GM18508 (cell line): ENCODE measurements at regions not wholly inside any gene's neighbourhood (a gene's known extent, or its start where the extent isn't known, plus 50 kb on each side); places are given as distances from the start of the nearest gene placed in this dataset.

ENCODE experiments used
- ATAC-seq: cut with Tn5 transposase; IDR thresholded peaks from one replicate; pipeline ENCODE4 v1.9.1; 2021; ENCODE audit warnings: moderate number of reproducible peaks; ENCODE audit not compliant: insufficient read depth, unreplicated experiment

GRCh38 chr17:77782611-77783010 lies 175.9 kb upstream of the TNRC6C start:
- ATAC-seq, result no peak

DNA sequence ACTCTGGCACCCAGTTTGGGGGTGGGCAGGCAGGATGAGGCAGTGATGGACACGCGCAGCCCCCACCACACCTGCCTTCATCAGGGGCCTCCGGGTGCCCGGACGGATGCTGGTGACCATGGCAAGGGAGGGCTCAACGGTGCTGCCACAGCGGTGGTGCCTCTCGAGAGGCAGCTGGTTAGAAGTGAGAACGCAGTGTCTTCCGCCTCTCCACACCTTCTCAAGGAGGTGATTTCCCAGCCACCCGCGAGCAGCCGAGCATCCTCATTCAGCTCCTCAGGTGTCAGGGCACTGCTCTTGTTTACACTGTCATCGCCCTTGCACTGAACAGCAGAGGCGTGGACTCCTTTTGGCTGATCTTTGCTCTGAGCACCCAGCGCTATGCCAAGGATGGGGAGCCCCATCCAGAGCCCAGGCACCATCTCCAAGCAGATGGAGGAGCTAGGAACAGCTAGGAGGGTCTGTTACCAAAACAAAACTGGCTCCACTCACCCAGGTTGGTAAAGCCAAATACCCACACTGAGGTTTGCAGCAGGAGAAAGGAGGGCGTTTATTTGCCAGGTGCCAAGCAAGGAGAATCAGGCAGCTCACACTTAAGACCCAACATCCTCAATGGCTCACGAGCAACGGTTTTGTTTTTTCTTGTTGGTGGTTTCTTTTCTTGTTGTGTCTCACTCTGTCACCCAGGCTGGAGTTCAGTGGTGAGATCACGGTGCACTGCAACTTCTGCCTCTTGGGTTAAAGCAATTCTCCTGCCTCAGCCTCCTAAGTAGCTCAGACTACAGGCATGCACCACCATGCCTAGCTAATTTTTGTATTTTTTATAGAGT lies 174.3 kb upstream of the TNRC6C start:
- no peak for ATAC-seq

DNA sequence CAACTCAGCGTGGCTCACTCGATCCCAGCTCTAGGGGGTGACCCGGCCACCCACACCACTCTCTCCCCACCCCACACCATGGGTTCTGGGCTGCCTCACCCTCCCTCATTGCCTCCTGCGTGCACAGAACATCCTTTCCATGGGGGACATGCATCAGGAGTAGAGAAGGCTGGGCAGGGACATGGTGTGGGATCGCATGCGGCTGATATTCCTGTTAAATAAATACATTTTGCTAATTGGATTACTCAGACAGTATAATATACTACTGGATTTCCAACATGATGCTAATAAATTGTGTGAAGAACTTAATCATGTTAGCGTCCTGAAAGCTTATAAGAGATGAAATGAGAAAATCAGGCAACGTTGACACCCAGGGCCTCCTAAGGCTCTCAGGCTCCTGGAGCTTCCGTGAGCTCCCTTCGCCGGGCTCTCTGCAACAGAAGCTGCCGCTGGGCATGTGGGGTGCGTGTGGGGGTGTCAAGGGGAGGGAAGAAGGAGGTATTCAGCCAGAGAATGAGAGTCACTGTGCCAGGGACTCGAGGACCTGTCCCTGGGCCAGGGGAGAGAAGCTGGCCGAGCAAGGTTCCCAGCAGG lies 173.1 kb upstream of the TNRC6C start:
- no peak for ATAC-seq

DNA sequence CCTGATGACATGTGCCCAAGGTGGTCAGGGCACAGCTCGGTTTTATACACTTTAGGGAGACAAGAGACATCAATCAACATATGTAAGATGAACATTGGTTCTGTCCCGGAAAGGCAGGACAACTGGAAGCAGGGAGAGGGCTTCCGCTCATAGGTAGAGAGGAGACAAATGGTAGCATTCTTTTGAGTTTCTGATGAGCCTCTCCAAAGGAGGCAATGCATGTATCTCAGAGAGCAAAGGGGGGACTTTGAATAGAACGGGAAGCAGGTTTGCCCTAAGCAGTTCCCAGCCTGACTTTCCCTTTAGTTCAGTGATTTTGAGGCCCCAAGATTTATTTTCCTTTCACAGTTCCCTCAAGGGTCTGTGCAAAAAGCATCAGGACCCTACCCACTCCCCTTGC lies 172.4 kb upstream of the TNRC6C start:
- ATAC-seq, result no peak

DNA sequence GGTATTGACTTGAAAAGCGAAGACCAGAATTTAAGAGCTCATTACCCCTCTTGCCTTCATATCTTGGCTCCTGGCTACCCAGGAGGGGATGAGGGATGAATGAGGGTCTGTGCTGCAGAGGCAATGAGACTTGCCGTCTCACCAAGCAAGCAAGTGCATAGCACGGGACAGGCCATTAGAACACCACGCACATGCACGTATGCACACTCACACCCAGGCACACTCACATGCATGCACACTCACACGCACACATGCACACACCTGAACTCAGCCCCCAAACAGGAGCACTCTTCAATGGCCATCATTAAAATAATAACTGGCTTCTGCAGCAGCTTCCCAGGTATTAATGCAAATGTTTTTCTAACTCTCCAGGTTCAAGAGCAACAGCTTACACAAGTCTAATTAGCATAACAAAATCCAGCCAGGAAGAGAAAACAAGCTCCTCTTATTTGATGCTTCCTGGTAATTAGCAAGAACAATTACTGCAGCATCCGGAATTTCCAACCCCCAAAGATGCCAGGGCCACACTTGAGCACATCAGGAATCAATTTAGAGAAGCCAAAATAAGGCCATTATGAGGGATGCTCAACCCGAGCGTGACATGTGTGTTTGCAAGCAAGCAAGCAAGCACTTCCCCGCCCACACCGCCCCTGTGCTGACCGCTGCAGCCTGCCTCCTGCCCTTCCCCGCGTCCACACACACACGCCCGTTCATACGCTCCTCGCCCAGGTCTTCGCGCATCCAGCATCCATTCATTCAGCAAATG lies 171.6 kb upstream of the TNRC6C start:
- ATAC-seq, result no peak

GRCh38 chr17:77790143-77790829 lies 168.2 kb upstream of the TNRC6C start:
- ATAC-seq, result no peak

- ATAC-seq, result no peak
Observed at GRCh38 chr17:77792626-77793025, 165.9 kb upstream of the TNRC6C start.

GRCh38 chr17:77793146-77793970 lies 165.1 kb upstream of the TNRC6C start:
- ATAC-seq, result no peak

DNA sequence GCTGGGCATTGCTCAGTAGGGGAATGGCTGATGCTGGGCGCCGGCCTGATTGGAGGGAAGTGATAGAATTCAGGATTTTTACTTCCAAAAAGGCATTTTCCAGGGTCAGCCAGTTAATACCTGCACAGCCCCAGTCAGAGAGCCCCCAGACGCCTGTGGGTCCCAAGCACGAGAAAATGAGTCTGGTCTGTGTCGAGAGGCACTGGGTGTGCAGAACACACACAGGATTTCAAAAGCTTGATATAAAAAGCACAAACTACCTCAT lies 164.6 kb upstream of the TNRC6C start:
- no peak for ATAC-seq

DNA sequence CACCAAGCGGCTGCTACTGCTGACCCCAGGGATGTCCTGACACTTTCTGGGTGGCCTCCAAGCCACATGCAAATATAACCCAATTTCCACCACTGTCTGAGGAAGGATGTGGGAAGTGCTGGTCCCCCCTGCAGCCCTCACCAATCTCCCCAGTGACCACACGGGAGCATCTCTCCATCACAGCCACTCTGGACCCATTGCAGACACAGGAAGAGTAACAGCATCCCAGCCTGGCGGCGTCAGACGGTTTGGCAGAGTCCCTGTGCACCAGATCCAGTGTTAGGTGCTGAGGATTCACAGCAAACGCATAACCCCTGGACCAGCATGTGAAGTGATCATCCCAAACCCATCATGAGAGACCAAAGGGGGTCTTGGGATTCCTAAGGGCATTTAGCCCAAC lies 163.7 kb upstream of the TNRC6C start:
- ATAC-seq, result no peak

DNA sequence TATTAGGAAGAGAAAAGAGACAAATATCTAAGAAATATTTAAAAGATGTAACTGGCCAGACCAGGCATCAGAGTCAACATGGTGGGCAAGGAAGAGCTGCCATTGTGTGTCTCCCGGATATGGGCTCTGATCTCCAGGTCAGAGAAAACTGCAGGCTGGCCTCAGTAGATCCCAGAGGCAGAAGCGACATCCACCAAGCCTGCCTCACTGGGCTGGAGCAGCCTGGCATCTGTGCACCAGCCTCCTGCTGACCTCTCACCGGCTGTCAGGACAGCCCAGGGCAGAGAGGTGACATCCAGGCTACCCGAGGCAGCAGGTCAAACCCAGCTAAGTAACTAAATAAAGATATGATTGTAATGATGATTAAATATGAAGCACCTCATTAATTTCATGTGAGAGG lies 162.8 kb upstream of the TNRC6C start:
- ATAC-seq, result no peak

- no peak for ATAC-seq
Observed at GRCh38 chr17:77796176-77796860, 162.2 kb upstream of the TNRC6C start.

GRCh38 chr17:77798031-77798430 lies 160.5 kb upstream of the TNRC6C start:
- no peak for ATAC-seq

GRCh38 chr17:77798481-77798880 lies 160.0 kb upstream of the TNRC6C start:
- no peak for ATAC-seq

DNA sequence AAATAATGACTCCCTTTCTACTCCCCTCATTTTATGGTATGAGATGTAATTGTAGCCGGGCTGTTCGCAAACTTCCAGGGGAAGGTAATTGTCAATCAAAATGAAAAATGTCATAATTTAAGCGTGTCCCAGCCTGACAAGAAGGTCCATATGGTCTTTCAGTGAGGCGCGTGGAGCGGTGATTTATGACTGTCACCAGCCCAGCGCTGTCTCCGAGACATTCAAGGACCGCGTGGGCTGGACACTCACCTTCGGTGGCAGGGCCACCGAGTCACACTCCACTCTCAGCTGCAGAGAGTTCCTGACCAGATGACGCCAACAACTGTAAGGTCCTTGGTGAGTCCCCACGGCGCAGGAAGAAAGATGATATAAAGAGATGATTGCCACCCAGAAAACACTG lies 157.7 kb upstream of the TNRC6C start:
- ATAC-seq, result no peak

- no peak for ATAC-seq
Observed at GRCh38 chr17:77801545-77802332, 156.8 kb upstream of the TNRC6C start.

DNA sequence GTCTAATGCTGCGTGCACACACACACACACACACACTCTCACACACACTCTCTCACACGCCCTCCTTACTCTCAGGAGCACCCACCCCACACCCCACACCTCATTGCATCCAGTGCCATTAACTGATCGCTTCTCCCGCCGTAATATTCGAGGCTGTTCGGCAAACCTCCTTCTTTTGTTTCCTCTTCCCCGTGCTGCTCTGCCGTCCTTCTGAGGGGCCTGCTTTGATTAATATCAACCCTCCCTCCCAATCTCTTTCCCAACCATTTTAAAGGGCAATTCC lies 156.2 kb upstream of the TNRC6C start:
- no peak for ATAC-seq

- no peak for ATAC-seq
Observed at GRCh38 chr17:77802811-77803220, 155.7 kb upstream of the TNRC6C start.

- ATAC-seq, result no peak
Observed at GRCh38 chr17:77803726-77804125, 154.8 kb upstream of the TNRC6C start.
